B cell (primary cell): ENCODE measurements at regions not wholly inside any gene's neighbourhood (a gene's known extent, or its start where the extent isn't known, plus 50 kb on each side); places are given as distances from the start of the nearest gene placed in this dataset.

Experiments used
- ATAC-seq: fragments of 200-7000 bp; cut with Tn5 transposase; one replicate; pipeline ENCODE4 v1.10.0; 2021; ENCODE audit warnings: low read depth, mild to moderate bottlenecking, moderate number of reproducible peaks, moderate library complexity
- CTCF ChIA-PET: fragments of 350-600 bp; sonication (Branson Sonifier 250); formaldehyde crosslinking; loops from one replicate; lab custom pipeline; 2021; ENCODE audit warnings: antibody characterized with exemption, inconsistent platforms; lab: Charles Lee
- POLR2A ChIA-PET: fragments of 350-600 bp; sonication (Branson Sonifier 250); formaldehyde crosslinking; loops from one replicate; lab custom pipeline; 2021; ENCODE audit warnings: antibody characterized with exemption; lab: Charles Lee
- DNase-seq: peaks from one replicate; pipeline ENCODE4 v3.0.0; 2013
- H2AFZ ChIP-seq: 2 replicates; pipeline ENCODE4 v1.6.1; 2012; ENCODE audit warnings: mild to moderate bottlenecking, low read depth, low read length; ENCODE audit not compliant: insufficient read depth, poor library complexity, severe bottlenecking
- H3K27ac ChIP-seq, 2 donors: 1 replicate in 1 of 2; 2 replicates in 1 of 2; pipeline ENCODE4 v1.5.1; 2012 to 2013; ENCODE audit warnings: low read length in 2 of 2, mild to moderate bottlenecking in 2 of 2, moderate library complexity in 1 of 2
- H3K27me3 ChIP-seq, 4 experiments: fragments of 200-600 bp in 1 of 4; sonication (generic) in 1 of 4; replicated peaks in 1 of 4; 1 replicate in 2 of 4; 2 replicates in 2 of 4; pipeline versions ENCODE4 v1.6.1 to v1.7.0; 2013 to 2016; ENCODE audit warnings: low read length in 3 of 4, mild to moderate bottlenecking in 2 of 4, mixed read lengths in 1 of 4, moderate library complexity in 1 of 4; ENCODE audit not compliant: insufficient read depth in 4 of 4, control insufficient read depth in 3 of 4; ENCODE audit errors: control extremely low read depth in 1 of 4
- H3K36me3 ChIP-seq, 2 experiments: replicated peaks in 1 of 2; 1 replicate in 1 of 2; 2 replicates in 1 of 2; pipeline versions ENCODE4 v1.6.1 to v1.7.1; 2013; ENCODE audit warnings: low read length in 1 of 2; ENCODE audit not compliant: insufficient read depth in 2 of 2, control insufficient read depth in 1 of 2; ENCODE audit errors: control extremely low read depth in 1 of 2, extremely low read depth in 1 of 2
- H3K4me1 ChIP-seq, 2 donors: fragments of 200-600 bp in 1 of 2; sonication (generic) in 1 of 2; 1 replicate in 1 of 2; 2 replicates in 1 of 2; pipeline versions ENCODE4 v1.5.1 to v1.6.1; 2013 to 2017; ENCODE audit warnings: low read length in 2 of 2; ENCODE audit not compliant: control insufficient read depth in 2 of 2, insufficient read depth in 2 of 2
- H3K4me2 ChIP-seq: replicated peaks from 2 replicates; pipeline ENCODE3; 2012; ENCODE audit warnings: mild to moderate bottlenecking, low read depth, low read length; ENCODE audit not compliant: poor library complexity, severe bottlenecking
- H3K4me3 ChIP-seq, 5 experiments: fragments of 200-600 bp in 1 of 5; sonication (generic) in 1 of 5; 1 replicate in 3 of 5; 2 replicates in 2 of 5; pipeline versions ENCODE4 v1.5.1 to v1.7.0; 2011 to 2016; ENCODE audit warnings: low read length in 4 of 5, mild to moderate bottlenecking in 4 of 5, low read depth in 2 of 5, control low read depth in 1 of 5, moderate library complexity in 1 of 5; ENCODE audit not compliant: insufficient read depth in 1 of 5; ENCODE audit errors: control extremely low read depth in 1 of 5, extremely low read depth in 1 of 5
- H3K79me2 ChIP-seq: fragments of 200-600 bp; sonication (generic); one replicate; pipeline ENCODE4 v1.6.0; 2016; ENCODE audit warnings: low read length; ENCODE audit not compliant: control insufficient read depth, insufficient read depth
- H3K9ac ChIP-seq: fragments of 200-600 bp; sonication (generic); 2 replicates; pipeline ENCODE4 v1.6.1; 2017; ENCODE audit warnings: mild to moderate bottlenecking, low read length, moderate library complexity
- H3K9me3 ChIP-seq, 3 donors: one replicate each; pipeline versions ENCODE4 v1.6.1 to v1.7.1; 2013; ENCODE audit warnings: low read length in 2 of 3; ENCODE audit not compliant: control insufficient read depth in 2 of 3, insufficient read depth in 1 of 3; ENCODE audit errors: control extremely low read depth in 1 of 3
- H4K20me1 ChIP-seq: 2 replicates; pipeline ENCODE4 v1.6.0; 2012; ENCODE audit warnings: mild to moderate bottlenecking, low read length; ENCODE audit not compliant: insufficient read depth, control insufficient read depth, poor library complexity, severe bottlenecking
- H3K27ac Mint-ChIP-seq: one replicate; pipeline ENCODE4 v1.8.0; 2021; ENCODE audit warnings: mixed read lengths
- H3K27me3 Mint-ChIP-seq: one replicate; pipeline ENCODE4 v1.8.0; 2021; ENCODE audit warnings: mixed read lengths
- H3K4me1 Mint-ChIP-seq: one replicate; pipeline ENCODE4 v1.8.0; 2021; ENCODE audit warnings: mixed read lengths
- H3K4me3 Mint-ChIP-seq: one replicate; pipeline ENCODE4 v1.8.0; 2021; ENCODE audit warnings: mixed read lengths
- H3K9me3 Mint-ChIP-seq: one replicate; pipeline ENCODE4 v1.8.0; 2022; ENCODE audit warnings: mixed read lengths; ENCODE audit not compliant: insufficient read depth
- EZH2 ChIP-seq: IDR thresholded peaks from 2 replicates; pipeline ENCODE4 v1.6.1; 2012; ENCODE audit warnings: borderline replicate concordance, low read depth, mild to moderate bottlenecking, moderate library complexity, low read length; ENCODE audit not compliant: insufficient read depth, poor library complexity, severe bottlenecking
- WGBS: methylation state at CpG from one replicate; pipeline ENCODE4 v1.1.5; 2013; ENCODE audit warnings: missing lambda C conversion rate; ENCODE audit not compliant: insufficient coverage; 5-methylcytosine and 5-hydroxymethylcytosine counted together
- intact Hi-C: fragments of 100-400 bp; cut with micrococcal nuclease; formaldehyde crosslinking; loops from one replicate; pipeline ENCODE4 v1.10.0; 2022
- TF ChIP-seq, protein P1 (sequence below): fragments of 200-600 bp; IDR thresholded peaks from one replicate; pipeline ENCODE4 v1.8.0; 2022; ENCODE audit warnings: antibody characterized with exemption, mild to moderate bottlenecking

GRCh38 chr1:196152975-196153374 lies 455.3 kb downstream of the KCNT2 start:
- H3K27me3 Mint-ChIP-seq, result no peaks in the 10 kb centered on the region
- ATAC-seq (no peak), DNase-seq (no peak)
- ChIA-PET POLR2A (no interaction called here), CTCF (no interaction called here)
- Histone ChIP-seq H3K9me3 (no peaks in the 10 kb centered on the region), H4K20me1 (no peaks in the 10 kb centered on the region), H3K27me3 (no peaks in the 10 kb centered on the region), H3K27ac (no peak overlapping the region), H2AFZ (no peak overlapping the region), H3K4me1 (no peaks in the 10 kb centered on the region), H3K4me3 (no peak overlapping the region), H3K9ac (no peak overlapping the region), H3K79me2 (no peaks in the 10 kb centered on the region), H3K4me2 (no peak overlapping the region), H3K36me3 (no peaks in the 10 kb centered on the region)
- H3K4me3 Mint-ChIP-seq, result no peak overlapping the region
- intact Hi-C loops, result no loop called here
- no peak overlapping the region for H3K27ac Mint-ChIP-seq
- H3K9me3 Mint-ChIP-seq, result no peaks in the 10 kb centered on the region
- no CpG with 5 or more reads among the region's 5 CpGs for WGBS
- TF ChIP-seq EZH2, result no peak
- TF ChIP-seq, protein P1, sequence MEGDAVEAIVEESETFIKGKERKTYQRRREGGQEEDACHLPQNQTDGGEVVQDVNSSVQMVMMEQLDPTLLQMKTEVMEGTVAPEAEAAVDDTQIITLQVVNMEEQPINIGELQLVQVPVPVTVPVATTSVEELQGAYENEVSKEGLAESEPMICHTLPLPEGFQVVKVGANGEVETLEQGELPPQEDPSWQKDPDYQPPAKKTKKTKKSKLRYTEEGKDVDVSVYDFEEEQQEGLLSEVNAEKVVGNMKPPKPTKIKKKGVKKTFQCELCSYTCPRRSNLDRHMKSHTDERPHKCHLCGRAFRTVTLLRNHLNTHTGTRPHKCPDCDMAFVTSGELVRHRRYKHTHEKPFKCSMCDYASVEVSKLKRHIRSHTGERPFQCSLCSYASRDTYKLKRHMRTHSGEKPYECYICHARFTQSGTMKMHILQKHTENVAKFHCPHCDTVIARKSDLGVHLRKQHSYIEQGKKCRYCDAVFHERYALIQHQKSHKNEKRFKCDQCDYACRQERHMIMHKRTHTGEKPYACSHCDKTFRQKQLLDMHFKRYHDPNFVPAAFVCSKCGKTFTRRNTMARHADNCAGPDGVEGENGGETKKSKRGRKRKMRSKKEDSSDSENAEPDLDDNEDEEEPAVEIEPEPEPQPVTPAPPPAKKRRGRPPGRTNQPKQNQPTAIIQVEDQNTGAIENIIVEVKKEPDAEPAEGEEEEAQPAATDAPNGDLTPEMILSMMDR, result no peak
- no peaks in the 10 kb centered on the region for H3K4me1 Mint-ChIP-seq

DNA sequence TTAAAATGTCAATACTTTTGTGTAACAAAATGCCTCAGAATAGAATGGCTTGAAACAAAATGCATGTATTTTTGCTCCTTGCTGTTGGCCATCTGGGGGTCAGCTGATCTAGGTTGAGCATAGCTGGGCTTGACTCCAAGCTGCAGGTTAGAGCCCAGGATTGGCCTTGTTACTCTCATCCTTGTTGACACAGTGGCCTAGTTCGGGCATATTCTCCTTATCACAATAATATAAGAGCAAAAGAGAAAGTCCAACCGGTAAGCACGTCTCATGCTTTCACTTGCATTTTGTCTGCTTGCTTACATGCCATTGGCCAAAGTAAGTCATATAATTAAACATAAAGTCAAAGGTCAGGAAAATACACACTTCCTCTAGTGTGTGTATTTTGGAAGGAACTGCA lies 456.2 kb downstream of the KCNT2 start:
- Mint-ChIP-seq H3K4me1 (no peaks in the 10 kb centered on the region), H3K27ac (no peak overlapping the region), H3K27me3 (no peaks in the 10 kb centered on the region), H3K4me3 (no peak overlapping the region), H3K9me3 (no peaks in the 10 kb centered on the region)
- Histone ChIP-seq H3K27ac (no peak overlapping the region), H3K4me1 (no peaks in the 10 kb centered on the region), H3K36me3 (no peaks in the 10 kb centered on the region), H3K9me3 (no peaks in the 10 kb centered on the region), H3K4me2 (no peak overlapping the region), H2AFZ (no peak overlapping the region), H4K20me1 (no peaks in the 10 kb centered on the region), H3K9ac (no peak overlapping the region), H3K27me3 (no peaks in the 10 kb centered on the region), H3K4me3 (no peak overlapping the region), H3K79me2 (no peaks in the 10 kb centered on the region)
- TF ChIP-seq EZH2, result no peak
- TF ChIP-seq, protein P1, result no peak
- POLR2A ChIA-PET, result no interaction called here
- no CpG with 5 or more reads among the region's 3 CpGs for WGBS
- CTCF ChIA-PET, result no interaction called here
- no peak for ATAC-seq
- intact Hi-C loops, result no loop called here
- no peak for DNase-seq
